OCI-LY1 (cell line): ENCODE measurements at regions not wholly inside any gene's neighbourhood (a gene's known extent, or its start where the extent isn't known, plus 50 kb on each side); places are given as distances from the start of the nearest gene placed in this dataset.

Experiments
- H2AFZ ChIP-seq: fragments of 200-600 bp; sonication (generic), shearing (Covaris generic); 2 replicates; pipeline ENCODE4 v1.6.0; 2014; ENCODE audit warnings: antibody characterized with exemption, mild to moderate bottlenecking, low read length
- H3F3A ChIP-seq: fragments of 200-600 bp; sonication (generic), shearing (Covaris generic); 2 replicates; pipeline ENCODE4 v1.6.0; 2014; ENCODE audit warnings: mild to moderate bottlenecking, antibody characterized with exemption, low read length, moderate library complexity; ENCODE audit not compliant: insufficient read depth
- H3K27ac ChIP-seq: fragments of 200-600 bp; sonication (generic); 2 replicates; pipeline ENCODE4 v1.5.1; 2014; ENCODE audit warnings: low read length, mixed run types, mild to moderate bottlenecking, low read depth; ENCODE audit not compliant: poor library complexity, severe bottlenecking
- H3K27me3 ChIP-seq: fragments of 200-600 bp; sonication (generic); 2 replicates; pipeline ENCODE4 v1.6.0; 2014; ENCODE audit warnings: antibody characterized with exemption, mild to moderate bottlenecking, low read length, moderate library complexity; ENCODE audit not compliant: insufficient read depth
- H3K36me3 ChIP-seq: fragments of 200-600 bp; sonication (generic); 2 replicates; pipeline ENCODE4 v1.6.1; 2014; ENCODE audit warnings: mild to moderate bottlenecking, antibody characterized with exemption, low read length, moderate library complexity, mixed read lengths; ENCODE audit not compliant: insufficient read depth
- H3K4me1 ChIP-seq: fragments of 200-600 bp; sonication (generic); 2 replicates; pipeline ENCODE4 v1.5.1; 2014; ENCODE audit warnings: mild to moderate bottlenecking, low read length, moderate library complexity; ENCODE audit not compliant: insufficient read depth, severe bottlenecking
- H3K4me2 ChIP-seq: fragments of 200-600 bp; sonication (generic), shearing (Covaris generic); 2 replicates; pipeline ENCODE4 v1.6.1; 2014; ENCODE audit warnings: low read length
- H3K4me3 ChIP-seq: fragments of 200-600 bp; sonication (generic); 2 replicates; pipeline ENCODE4 v1.5.1; 2014; ENCODE audit warnings: low read length, low read depth, mild to moderate bottlenecking, mixed read lengths; ENCODE audit not compliant: poor library complexity, severe bottlenecking
- H3K79me2 ChIP-seq: fragments of 200-600 bp; shearing (Covaris generic); 2 replicates; pipeline ENCODE4 v1.6.1; 2016; ENCODE audit warnings: mixed run types, low read length, mixed read lengths; ENCODE audit not compliant: insufficient read depth
- H3K9ac ChIP-seq: fragments of 200-600 bp; sonication (generic), shearing (Covaris generic); 2 replicates; pipeline ENCODE4 v1.6.1; 2014; ENCODE audit warnings: mild to moderate bottlenecking, low read length, mixed read lengths
- H3K9me2 ChIP-seq: fragments of 200-600 bp; sonication (generic), shearing (Covaris generic); 2 replicates; pipeline ENCODE4 v1.6.1; 2014; ENCODE audit warnings: low read depth, mild to moderate bottlenecking, low read length, mixed read lengths
- H3K9me3 ChIP-seq: fragments of 200-600 bp; shearing (Covaris generic); 2 replicates; pipeline ENCODE4 v1.6.1; 2014; ENCODE audit warnings: low read length, mixed read lengths
- H4K20me1 ChIP-seq: fragments of 200-600 bp; sonication (generic), shearing (Covaris generic); 2 replicates; pipeline ENCODE4 v1.6.0; 2016; ENCODE audit warnings: mild to moderate bottlenecking, low read length; ENCODE audit not compliant: insufficient read depth
- CTCF ChIP-seq: fragments of 200-600 bp; sonication (generic), shearing (Covaris generic); IDR thresholded peaks from 2 replicates; pipeline ENCODE4 v1.5.1; 2017; ENCODE audit warnings: mild to moderate bottlenecking, antibody characterized with exemption, low read length, moderate library complexity, mixed read lengths
- EZH2 ChIP-seq: fragments of 200-600 bp; sonication (generic), shearing (Covaris generic); IDR thresholded peaks from 2 replicates; pipeline ENCODE4 v1.8.0; 2017; ENCODE audit warnings: borderline replicate concordance, mixed run types, mild to moderate bottlenecking, antibody characterized with exemption, low read length, moderate library complexity, mixed read lengths

DNA sequence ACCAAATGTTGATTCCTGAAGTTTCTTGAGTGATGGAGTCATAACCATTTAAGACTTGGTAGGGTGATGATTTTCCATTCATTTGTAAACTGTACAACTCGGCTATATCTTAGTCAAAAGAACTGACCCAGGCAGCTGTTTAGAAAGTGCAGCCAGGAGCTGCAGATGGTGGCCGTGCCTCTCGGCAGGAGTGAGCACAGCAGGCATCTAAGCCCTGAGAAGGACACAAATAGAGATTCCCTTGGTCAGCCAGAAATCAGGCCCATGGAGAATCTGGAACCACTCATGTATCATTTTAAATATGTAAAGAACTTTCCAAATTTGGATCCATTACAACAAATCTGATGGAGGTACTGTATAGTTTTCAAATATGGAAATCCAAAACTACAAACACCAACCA lies 177.0 kb upstream of the AKR1E2 start:
- Histone ChIP-seq H3K27me3 (no peaks in the 10 kb centered on the region), H2AFZ (no peak overlapping the region), H3K27ac (no peak overlapping the region), H3K4me2 (no peak overlapping the region), H3K9ac (no peak overlapping the region), H3K4me1 (no peaks in the 10 kb centered on the region), H3F3A (no peaks in the 10 kb centered on the region), H3K4me3 (no peak overlapping the region), H3K9me3 (no peaks in the 10 kb centered on the region), H4K20me1 (no peaks in the 10 kb centered on the region), H3K9me2 (no peaks in the 10 kb centered on the region), H3K79me2 (no peaks in the 10 kb centered on the region), H3K36me3 (no peaks in the 10 kb centered on the region)
- TF ChIP-seq EZH2 = no peak
- no peak for TF ChIP-seq CTCF

GRCh38 chr10:4647109-4647785 lies 178.8 kb upstream of the AKR1E2 start:
- Histone ChIP-seq H3K4me3 (no peak overlapping the region), H3K36me3 (no peaks in the 10 kb centered on the region), H3K79me2 (no peaks in the 10 kb centered on the region), H3F3A (no peaks in the 10 kb centered on the region), H3K4me2 (no peak overlapping the region), H3K9me2 (no peaks in the 10 kb centered on the region), H3K27ac (no peak overlapping the region), H3K9me3 (no peaks in the 10 kb centered on the region), H4K20me1 (no peaks in the 10 kb centered on the region), H3K9ac (no peak overlapping the region), H3K27me3 (no peaks in the 10 kb centered on the region), H2AFZ (no peak overlapping the region), H3K4me1 (no peaks in the 10 kb centered on the region)
- TF ChIP-seq EZH2 = no peak
- no peak for TF ChIP-seq CTCF

DNA sequence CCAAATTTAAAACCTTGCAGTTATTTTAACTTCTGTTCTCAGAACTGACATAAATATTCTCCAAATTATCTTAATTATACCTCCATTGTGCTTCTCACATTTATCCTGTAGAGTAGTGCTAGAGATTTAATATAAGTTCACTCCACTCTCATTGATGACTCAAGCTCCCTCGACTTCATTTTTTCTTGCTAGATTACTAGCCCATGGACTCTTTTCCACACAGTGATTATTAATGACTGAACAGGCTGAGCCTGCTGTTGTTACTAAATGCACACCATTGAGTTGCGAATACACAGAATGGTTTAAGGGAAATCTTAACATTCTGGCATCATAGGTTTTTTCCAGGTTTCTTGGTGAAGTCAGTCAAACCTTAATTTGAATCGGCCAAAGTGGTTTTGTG lies 179.5 kb upstream of the AKR1E2 start:
- Histone ChIP-seq H3K27me3 (no peaks in the 10 kb centered on the region), H3K4me2 (no peak overlapping the region), H3K36me3 (no peaks in the 10 kb centered on the region), H3K27ac (no peak overlapping the region), H3K4me1 (no peaks in the 10 kb centered on the region), H4K20me1 (no peaks in the 10 kb centered on the region), H3F3A (no peaks in the 10 kb centered on the region), H3K9me3 (no peaks in the 10 kb centered on the region), H3K9ac (no peak overlapping the region), H2AFZ (no peak overlapping the region), H3K4me3 (no peak overlapping the region), H3K9me2 (no peaks in the 10 kb centered on the region), H3K79me2 (no peaks in the 10 kb centered on the region)
- TF ChIP-seq EZH2 (no peak), CTCF (no peak)
